HepG2 (cell line): ENCODE measurements at regions not wholly inside any gene's neighbourhood (a gene's known extent, or its start where the extent isn't known, plus 50 kb on each side); places are given as distances from the start of the nearest gene placed in this dataset.

Experiments
- ATAC-seq: fragments of 200-7000 bp; cut with Tn5 transposase; 3 replicates; pipeline ENCODE4 v1.9.1; 2020; ENCODE audit warnings: mild to moderate bottlenecking, moderate library complexity
- BruUV-seq: library from RNA; stranded (reverse); fragments of 400-500 nt; replicated peaks from 2 replicates; lab custom pipeline; 2021; lab: Mats Ljungman, UMichigan
- CTCF ChIA-PET: fragments of 300-600 bp; formaldehyde crosslinking; extraction: SDS; loops from one replicate; lab custom pipeline; 2021; ENCODE audit warnings: low total read pairs, inconsistent platforms, low intra/inter-chr PET ratio; lab: Yijun Ruan, JAX
- POLR2A ChIA-PET: fragments of 350-600 bp; sonication (Branson Sonifier 250); formaldehyde crosslinking; loops from one replicate; lab custom pipeline; 2020; ENCODE audit warnings: antibody characterized with exemption, inconsistent platforms; lab: Yijun Ruan, JAX
- DNase-seq: peaks from one replicate; pipeline ENCODE4 v3.0.0-alpha.2; 2015; ENCODE audit warnings: low spot score
- FAIRE-seq: peaks from 3 replicates; lab custom pipeline; 2011; peaks lifted over from hg19 to GRCh38; lab: Jason Lieb, UNC
- H2AFZ ChIP-seq: one replicate; pipeline ENCODE4 v1.6.1; 2011; ENCODE audit warnings: low read length, inconsistent platforms
- H3K27ac ChIP-seq: fragments of 300-600 bp; 3 replicates; pipeline ENCODE4 v1.8.0; 2011; ENCODE audit warnings: mixed run types, mild to moderate bottlenecking, mixed read lengths, low read length, inconsistent platforms; ENCODE audit not compliant: insufficient read depth; ENCODE audit errors: extremely low read length
- H3K27me3 ChIP-seq, 2 experiments: fragments of 200-600 bp in 1 of 2; 2 replicates in 1 of 2; 3 replicates in 1 of 2; pipeline versions ENCODE4 v1.6.0 to v1.8.0; 2011; ENCODE audit warnings: low read length in 2 of 2, mild to moderate bottlenecking in 2 of 2, moderate library complexity in 2 of 2, inconsistent platforms in 1 of 2; ENCODE audit not compliant: insufficient read depth in 2 of 2, control insufficient read depth in 1 of 2
- H3K36me3 ChIP-seq, 2 experiments: fragments of 200-600 bp in 1 of 2; replicated peaks in 1 of 2; 2 replicates in 1 of 2; 3 replicates in 1 of 2; pipeline versions ENCODE4 v1.5.1 to v1.8.0; 2011; ENCODE audit warnings: low read length in 2 of 2, inconsistent platforms in 1 of 2; ENCODE audit not compliant: insufficient read depth in 2 of 2, control insufficient read depth in 1 of 2
- H3K4me1 ChIP-seq: 2 replicates; pipeline ENCODE4 v1.5.1; 2012; ENCODE audit warnings: low read length, inconsistent platforms; ENCODE audit not compliant: insufficient read depth
- H3K4me2 ChIP-seq: 2 replicates; pipeline ENCODE4 v1.6.0; 2011; ENCODE audit warnings: low read depth, low read length, inconsistent platforms
- H3K4me3 ChIP-seq, 3 experiments: fragments of 200-600 bp in 1 of 3; sonication (generic), shearing (Covaris generic) in 1 of 3; replicated peaks in 1 of 3; 2 replicates each; pipeline ENCODE4 v1.5.1; 2011 to 2016; ENCODE audit warnings: low read length in 3 of 3, inconsistent platforms in 2 of 3, low read depth in 2 of 3, mild to moderate bottlenecking in 2 of 3, control low read depth in 1 of 3, mixed read lengths in 1 of 3; ENCODE audit not compliant: insufficient read depth in 1 of 3
- H3K79me2 ChIP-seq: one replicate; pipeline ENCODE4 v1.6.1; 2011; ENCODE audit warnings: low read length, inconsistent platforms; ENCODE audit not compliant: insufficient read depth
- H3K9ac ChIP-seq: 2 replicates; pipeline ENCODE4 v1.6.0; 2011; ENCODE audit warnings: mild to moderate bottlenecking, low read depth, low read length, inconsistent platforms; ENCODE audit not compliant: insufficient read depth
- H3K9me3 ChIP-seq: 2 replicates; pipeline ENCODE4 v1.5.1; 2012; ENCODE audit warnings: mild to moderate bottlenecking, low read length
- H4K20me1 ChIP-seq: 2 replicates; pipeline ENCODE4 v1.6.0; 2011; ENCODE audit warnings: inconsistent platforms, mild to moderate bottlenecking, low read length, moderate library complexity; ENCODE audit not compliant: insufficient read depth
- ARNT2 ChIP-seq: sonication (generic); formaldehyde crosslinking; IDR thresholded peaks from 2 replicates; pipeline ENCODE4 v1.8.0; 2022; ENCODE audit warnings: mild to moderate bottlenecking, low read depth, missing genetic modification reagents, moderate library complexity
- BATF2 ChIP-seq: sonication (generic); formaldehyde crosslinking; IDR thresholded peaks from 2 replicates; pipeline ENCODE4 v1.8.0; 2022; ENCODE audit warnings: mild to moderate bottlenecking, missing genetic modification reagents, moderate library complexity
- CEBPB ChIP-seq: IDR thresholded peaks from 2 replicates; pipeline ENCODE4 v1.6.1; 2011; ENCODE audit warnings: low read depth, low read length, improper control_type of control experiment, borderline replicate concordance
- CREB3 ChIP-seq: sonication (generic); formaldehyde crosslinking; IDR thresholded peaks from 2 replicates; pipeline ENCODE4 v1.5.0; 2020; ENCODE audit warnings: missing genetic modification reagents
- ELF3 ChIP-seq: IDR thresholded peaks from 2 replicates; pipeline ENCODE4 v1.6.1; 2016; ENCODE audit warnings: missing genetic modification reagents, missing compliant biosample characterization
- ELF4 ChIP-seq: sonication (generic); formaldehyde crosslinking; IDR thresholded peaks from 2 replicates; pipeline ENCODE4 v1.5.0; 2020; ENCODE audit warnings: missing genetic modification reagents, mild to moderate bottlenecking, moderate library complexity, borderline replicate concordance
- FOXP1 ChIP-seq, 2 experiments: fragments of 450-650 bp in 1 of 2; IDR thresholded peaks; 2 replicates each; pipeline ENCODE4 v1.6.1; 2017 to 2018; ENCODE audit warnings: antibody characterized with exemption in 1 of 2
- GLI4 ChIP-seq: sonication (generic); formaldehyde crosslinking; IDR thresholded peaks from 2 replicates; pipeline ENCODE4 v1.5.1; 2020; ENCODE audit warnings: missing genetic modification reagents, mild to moderate bottlenecking, moderate library complexity, borderline replicate concordance
- KDM5A ChIP-seq: fragments of 200-600 bp; sonication (generic); IDR thresholded peaks from 2 replicates; pipeline ENCODE4 v1.7.0; 2018; ENCODE audit warnings: antibody characterized with exemption, mild to moderate bottlenecking, low read length, borderline replicate concordance
- KLF13 ChIP-seq: sonication (generic); formaldehyde crosslinking; IDR thresholded peaks from 2 replicates; pipeline ENCODE4 v1.4.0; 2020; ENCODE audit warnings: mild to moderate bottlenecking, missing genetic modification reagents
- KMT2B ChIP-seq: IDR thresholded peaks from 2 replicates; pipeline ENCODE4 v1.6.1; 2016; ENCODE audit warnings: missing genetic modification reagents, missing compliant biosample characterization
- POGZ ChIP-seq: sonication (generic); formaldehyde crosslinking; IDR thresholded peaks from 2 replicates; pipeline ENCODE4 v1.4.0; 2020; ENCODE audit warnings: mild to moderate bottlenecking, missing genetic modification reagents
- RFXAP ChIP-seq: sonication (generic); formaldehyde crosslinking; IDR thresholded peaks from 2 replicates; pipeline ENCODE4 v1.4.0; 2020; ENCODE audit warnings: missing genetic modification reagents, borderline replicate concordance
- TBL1XR1 ChIP-seq: fragments of 150-350 bp; IDR thresholded peaks from 2 replicates; pipeline ENCODE4 v1.6.1; 2014; ENCODE audit warnings: borderline replicate concordance, low read length; ENCODE audit not compliant: partially characterized antibody
- THYN1 ChIP-seq: sonication (generic); formaldehyde crosslinking; IDR thresholded peaks from 2 replicates; pipeline ENCODE4 v1.8.1; 2023; ENCODE audit warnings: low read depth, mild to moderate bottlenecking, moderate library complexity, missing genetic modification reagents, borderline replicate concordance
- ZNF136 ChIP-seq: sonication (generic); formaldehyde crosslinking; IDR thresholded peaks from 2 replicates; pipeline ENCODE4 v1.8.1; 2022; ENCODE audit warnings: low read depth, mild to moderate bottlenecking, moderate library complexity, missing genetic modification reagents
- ZNF329 ChIP-seq: sonication (generic); formaldehyde crosslinking; IDR thresholded peaks from 2 replicates; pipeline ENCODE4 v1.9.0; 2021; ENCODE audit warnings: low read depth, mild to moderate bottlenecking, missing genetic modification reagents
- WGBS: methylation state at CpG from one replicate; pipeline ENCODE4 v1.1.6; 2017; ENCODE audit warnings: low lambda C conversion rate; 5-methylcytosine and 5-hydroxymethylcytosine counted together
- in situ Hi-C: cut with HindIII; loops from 2 replicates; pipeline ENCODE4 v1.10.0; 2017; ENCODE audit warnings: low pct_unique_long_range_greater_than_20kb; ENCODE audit not compliant: extremely low pct_ligation_motif_present
- intact Hi-C: fragments of 100-400 bp; cut with micrococcal nuclease; formaldehyde crosslinking; loops from one replicate; pipeline ENCODE4 v1.10.0; 2022; ENCODE audit not compliant: unreplicated experiment

GRCh38 chr1:232101231-232101630 lies 474.6 kb downstream of the DISC1 start:
- Histone ChIP-seq H2AFZ (no peak overlapping the region), H3K4me1 (no peaks in the 10 kb centered on the region)
- POLR2A ChIA-PET: no interaction called here
- no peak for FAIRE-seq
- in situ Hi-C loops: no loop called here
- TF ChIP-seq FOXP1 (IDR thresholded peaks at IDR 0.05): no peak
- TF ChIP-seq FOXP1 (CRISPR knock-in tag; IDR thresholded peaks at IDR 0.05): no peak
- TF ChIP-seq ARNT2 (CRISPR knock-in tag): no peak
- no peak for TF ChIP-seq POGZ (CRISPR knock-in tag)
- TF ChIP-seq GLI4 (CRISPR knock-in tag): no peak
- no peak for TF ChIP-seq BATF2
- TF ChIP-seq KMT2B (CRISPR knock-in tag): no peak
- no peak for TF ChIP-seq ZNF329 (CRISPR knock-in tag)
- TF ChIP-seq, all 625 proteins: peak for 0
- no peak overlapping the region for H3K27ac ChIP-seq
- H3K9ac ChIP-seq: no peak overlapping the region
- no peak for DNase-seq
- BruUV-seq: no TSS peak
- H3K79me2 ChIP-seq: no peaks in the 10 kb centered on the region
- H3K36me3 ChIP-seq: no peaks in the 10 kb centered on the region
- H4K20me1 ChIP-seq: no peaks in the 10 kb centered on the region
- intact Hi-C loops: no loop called here
- WGBS: 4% methylated on average over 1 of the region's 1 CpG
- H3K4me2 ChIP-seq: no peak overlapping the region
- H3K4me3 ChIP-seq: no peak overlapping the region
- H3K27me3 ChIP-seq: peaks cover 0 to 5% of the 10 kb centered on the region in 2 experiments; a peak in 1 of 5 replicates
- CTCF ChIA-PET: no interaction called here
- no peaks in the 10 kb centered on the region for H3K9me3 ChIP-seq
- ATAC-seq: no peak

GRCh38 chr1:232096751-232097150 lies 470.2 kb downstream of the DISC1 start:
- no peaks in the 10 kb centered on the region for H3K9me3 ChIP-seq
- H3K4me3 ChIP-seq: no peak overlapping the region
- no peaks in the 10 kb centered on the region for H4K20me1 ChIP-seq
- BruUV-seq: no TSS peak
- POLR2A ChIA-PET: no interaction called here
- no peak overlapping the region for H2AFZ ChIP-seq
- H3K27ac ChIP-seq: no peak overlapping the region
- H3K4me1 ChIP-seq: no peaks in the 10 kb centered on the region
- in situ Hi-C loops (no loop called here), intact Hi-C loops (no loop called here)
- CTCF ChIA-PET: no interaction called here
- no peak overlapping the region for H3K9ac ChIP-seq
- FAIRE-seq (no peak), ATAC-seq (no peak), DNase-seq (no peak)
- H3K4me2 ChIP-seq: no peak overlapping the region
- H3K79me2 ChIP-seq: no peaks in the 10 kb centered on the region
- WGBS: 1% methylated on average over 3 of the region's 3 CpGs
- H3K27me3 ChIP-seq: no peaks in the 10 kb centered on the region; a peak in 1 of 5 replicates
- H3K36me3 ChIP-seq: no peaks in the 10 kb centered on the region
- TF ChIP-seq CREB3 (CRISPR knock-in tag) (no peak), RFXAP (CRISPR knock-in tag) (no peak), KLF13 (no peak), THYN1 (CRISPR knock-in tag) (no peak), TBL1XR1 (no peak), ZNF136 (CRISPR knock-in tag) (no peak), ELF3 (CRISPR knock-in tag) (no peak), CEBPB (no peak), KDM5A (no peak), ELF4 (no peak)
